HEK293 (cell line): ENCODE measurements at regions not wholly inside any gene's neighbourhood (a gene's known extent, or its start where the extent isn't known, plus 50 kb on each side); places are given as distances from the start of the nearest gene placed in this dataset.

Experiments
- CTCF ChIA-PET: fragments of 350-600 bp; formaldehyde crosslinking; extraction: SDS; loops from one replicate; lab custom pipeline; 2021; ENCODE audit warnings: antibody characterized with exemption; lab: Yijun Ruan, JAX
- POLR2A ChIA-PET: fragments of 300-600 bp; formaldehyde crosslinking; extraction: SDS; loops from one replicate; lab custom pipeline; 2020; ENCODE audit warnings: antibody characterized with exemption, inconsistent platforms; lab: Yijun Ruan, JAX
- H3K27ac ChIP-seq: fragments of 200-500 bp; sonication (Bioruptor generic); 2 replicates; pipeline ENCODE4 v1.5.1; 2014; ENCODE audit warnings: low read depth, low read length, control low read depth, inconsistent platforms; ENCODE audit errors: extremely low read depth
- H3K36me3 ChIP-seq, 2 experiments: fragments of 200-500 bp in 1 of 2; sonication (Bioruptor generic) in 1 of 2; 1 replicate in 1 of 2; 2 replicates in 1 of 2; pipeline ENCODE4 v1.5.1; 2014 to 2017; ENCODE audit warnings: inconsistent platforms in 2 of 2, low read length in 2 of 2; ENCODE audit not compliant: control insufficient read depth in 2 of 2, insufficient read depth in 1 of 2
- H3K4me1 ChIP-seq: fragments of 200-500 bp; sonication (Bioruptor generic); 2 replicates; pipeline ENCODE4 v1.5.1; 2014; ENCODE audit warnings: mild to moderate bottlenecking, low read length, inconsistent platforms; ENCODE audit not compliant: control insufficient read depth, insufficient read depth
- H3K4me3 ChIP-seq: 2 replicates; pipeline ENCODE4 v1.5.1; 2011; ENCODE audit warnings: low read depth, mild to moderate bottlenecking, control low read depth, low read length, moderate library complexity
- H3K9me3 ChIP-seq: fragments of 200-500 bp; sonication (Bioruptor generic); 2 replicates; pipeline ENCODE4 v1.5.1; 2014; ENCODE audit warnings: low read depth, low read length, inconsistent platforms; ENCODE audit not compliant: control insufficient read depth, insufficient read depth
- MZF1 ChIP-seq: fragments of 450-650 bp; formaldehyde crosslinking; IDR thresholded peaks from 2 replicates; pipeline ENCODE4 v1.5.1; 2017; ENCODE audit warnings: missing biosample characterization, missing genetic modification characterization, borderline replicate concordance
- SALL2 ChIP-seq: fragments of 450-650 bp; formaldehyde crosslinking; IDR thresholded peaks from 2 replicates; pipeline ENCODE4 v1.5.0; 2017; ENCODE audit warnings: missing biosample characterization, mild to moderate bottlenecking, missing genetic modification characterization, borderline replicate concordance
- SP7 ChIP-seq: fragments of 450-650 bp; formaldehyde crosslinking; IDR thresholded peaks from 2 replicates; pipeline ENCODE4 v1.5.1; 2016; ENCODE audit warnings: missing biosample characterization, missing genetic modification characterization
- TRIM28 ChIP-seq: IDR thresholded peaks from 2 replicates; pipeline ENCODE4 v1.6.1; 2011; ENCODE audit warnings: low read length, control low read depth, borderline replicate concordance
- TSHZ1 ChIP-seq: fragments of 450-650 bp; formaldehyde crosslinking; IDR thresholded peaks from 2 replicates; pipeline ENCODE4 v1.5.1; 2016; ENCODE audit warnings: missing biosample characterization, missing genetic modification characterization, borderline replicate concordance
- ZBTB49 ChIP-seq: fragments of 450-650 bp; formaldehyde crosslinking; IDR thresholded peaks from 2 replicates; pipeline ENCODE4 v1.5.1; 2016; ENCODE audit warnings: missing biosample characterization, missing genetic modification characterization, low read depth
- ZNF19 ChIP-seq: fragments of 450-650 bp; formaldehyde crosslinking; IDR thresholded peaks from 2 replicates; pipeline ENCODE4; 2016; ENCODE audit warnings: missing biosample characterization, missing genetic modification characterization, low read depth
- ZNF248 ChIP-seq: fragments of 450-650 bp; formaldehyde crosslinking; IDR thresholded peaks from 2 replicates; pipeline ENCODE4 v1.5.1; 2017; ENCODE audit warnings: missing biosample characterization, missing genetic modification characterization
- ZNF266 ChIP-seq: fragments of 450-650 bp; formaldehyde crosslinking; IDR thresholded peaks from 2 replicates; pipeline ENCODE4 v1.5.1; 2016; ENCODE audit warnings: missing biosample characterization, missing genetic modification characterization, low read depth
- ZNF280C ChIP-seq: fragments of 450-650 bp; formaldehyde crosslinking; IDR thresholded peaks from 2 replicates; pipeline ENCODE4 v1.5.1; 2016; ENCODE audit warnings: missing biosample characterization, missing genetic modification characterization
- ZNF324 ChIP-seq: fragments of 450-650 bp; formaldehyde crosslinking; IDR thresholded peaks from 2 replicates; pipeline ENCODE4 v1.5.1; 2016; ENCODE audit warnings: missing biosample characterization, missing genetic modification characterization
- ZNF366 ChIP-seq: fragments of 450-650 bp; formaldehyde crosslinking; conservative IDR thresholded peaks from 2 replicates; pipeline ENCODE4 v1.5.1; 2016; ENCODE audit warnings: missing biosample characterization, missing genetic modification characterization
- ZNF404 ChIP-seq: fragments of 450-650 bp; formaldehyde crosslinking; IDR thresholded peaks from 2 replicates; pipeline ENCODE4 v1.5.1; 2017; ENCODE audit warnings: missing biosample characterization, missing genetic modification characterization
- ZNF501 ChIP-seq: fragments of 450-650 bp; formaldehyde crosslinking; IDR thresholded peaks from 2 replicates; pipeline ENCODE4 v1.5.1; 2016; ENCODE audit warnings: missing biosample characterization, missing genetic modification characterization
- ZNF529 ChIP-seq: fragments of 450-650 bp; formaldehyde crosslinking; IDR thresholded peaks from 2 replicates; pipeline ENCODE4 v1.5.1; 2017; ENCODE audit warnings: missing genetic modification characterization, missing biosample characterization; ENCODE audit not compliant: insufficient replicate concordance
- ZNF629 ChIP-seq: fragments of 450-650 bp; formaldehyde crosslinking; IDR thresholded peaks from 2 replicates; pipeline ENCODE4 v1.5.1; 2017; ENCODE audit warnings: missing biosample characterization, missing genetic modification characterization
- ZNF645 ChIP-seq: fragments of 450-650 bp; formaldehyde crosslinking; IDR thresholded peaks from 2 replicates; pipeline ENCODE4; 2016; ENCODE audit warnings: missing biosample characterization, missing genetic modification characterization
- ZSCAN16 ChIP-seq: fragments of 450-650 bp; formaldehyde crosslinking; IDR thresholded peaks from 2 replicates; pipeline ENCODE4 v1.5.1; 2016; ENCODE audit warnings: missing biosample characterization, missing genetic modification characterization
- ZSCAN23 ChIP-seq: fragments of 450-650 bp; formaldehyde crosslinking; IDR thresholded peaks from 2 replicates; pipeline ENCODE4 v1.5.1; 2016; ENCODE audit warnings: missing biosample characterization, missing genetic modification characterization

GRCh38 chr10:106311590-106311989 is 852.9 kb downstream of the SORCS1 start:
- TF ChIP-seq ZNF645 (tag by site-specific recombination) (no peak), ZNF324 (no peak), ZNF366 (tag by site-specific recombination) (no peak), ZSCAN23 (tag by site-specific recombination) (no peak), MZF1 (tag by site-specific recombination) (no peak), ZNF280C (tag by site-specific recombination) (no peak), ZBTB49 (no peak), ZNF266 (no peak), ZNF404 (tag by site-specific recombination) (no peak), ZNF629 (tag by site-specific recombination) (no peak), SALL2 (no peak), ZNF19 (tag by site-specific recombination) (no peak), ZSCAN16 (no peak), ZNF501 (no peak), TRIM28 (no peak)
- ChIA-PET POLR2A (no interaction called here), CTCF (no interaction called here)
- no peaks in the 10 kb centered on the region for H3K9me3 ChIP-seq
- no peak overlapping the region for H3K27ac ChIP-seq
- no peak overlapping the region for H3K4me3 ChIP-seq
- no peaks in the 10 kb centered on the region for H3K4me1 ChIP-seq
- H3K36me3 ChIP-seq = no peaks in the 10 kb centered on the region

GRCh38 chr10:106310596-106310995 is 853.9 kb downstream of the SORCS1 start:
- Histone ChIP-seq H3K27ac (no peak overlapping the region), H3K4me3 (no peak overlapping the region), H3K4me1 (no peaks in the 10 kb centered on the region), H3K36me3 (no peaks in the 10 kb centered on the region), H3K9me3 (no peaks in the 10 kb centered on the region)
- no peak for TF ChIP-seq SP7 (tag by site-specific recombination)
- TF ChIP-seq ZNF248 (tag by site-specific recombination) = no peak
- TF ChIP-seq TSHZ1 (tag by site-specific recombination) = no peak
- TF ChIP-seq ZNF529 (tag by site-specific recombination) = no peak
- ChIA-PET POLR2A (no interaction called here), CTCF (no interaction called here)
